ENCODE measurements at regions not wholly inside any gene's neighbourhood (a gene's known extent, or its start where the extent isn't known, plus 50 kb on each side); places are given as distances from the start of the nearest gene placed in this dataset.

- Histone ChIP-seq H2BK12ac (ENCODE audit: low read depth, low read length) (no peak overlapping the region), H3K36me3 (ENCODE audit: control insufficient read depth in 2 of 4, insufficient read depth in 4 of 4, low read length in 3 of 4) (peaks cover 0 to 6% (median 0%) of the 10 kb centered on the region in 4 experiments; a peak in 1 of 8 replicates), H3K56ac (replicated peaks; ENCODE audit: insufficient read length, low read depth, low read length) (no peak overlapping the region), H4K91ac (replicated peaks; ENCODE audit: insufficient read length, low read length) (no peak overlapping the region), H3K4me2 (ENCODE audit: insufficient read depth in 1 of 2, low read depth in 2 of 2, low read length in 2 of 2) (no peak overlapping the region), H3K27ac (ENCODE audit: low read depth, low read length) (no peak overlapping the region), H2AFZ (ENCODE audit: low read length) (no peak overlapping the region), H3K9ac (replicated peaks in 1 of 4; ENCODE audit: extremely low read depth in 1 of 4, low read depth in 3 of 4, low read length in 3 of 4) (no peak overlapping the region), H2BK20ac (ENCODE audit: low read length) (no peak overlapping the region), H4K20me1 (replicated peaks in 1 of 2; ENCODE audit: control insufficient read depth in 1 of 2, insufficient read depth in 2 of 2, low read length in 2 of 2) (no peaks in the 10 kb centered on the region), H3K23ac (ENCODE audit: insufficient read length) (no peak overlapping the region), H4K5ac (ENCODE audit: insufficient read length, low read depth, low read length) (no peak overlapping the region), H2BK5ac (ENCODE audit: low read depth, low read length) (no peak overlapping the region), H3K23me2 (ENCODE audit: low read depth, low read length) (no peaks in the 10 kb centered on the region; the same call in 1 of the 2 replicates), H3K4me3 (ENCODE audit: extremely low read depth in 1 of 4, insufficient read depth in 2 of 4, low read depth in 3 of 4, low read length in 4 of 4) (no peak overlapping the region), H3K4me1 (replicated peaks in 1 of 4; ENCODE audit: control insufficient read depth in 3 of 4, insufficient read depth in 4 of 4, low read length in 3 of 4) (no peaks in the 10 kb centered on the region), H3K79me2 (ENCODE audit: control insufficient read depth in 1 of 2, insufficient read depth in 2 of 2, low read length in 2 of 2) (no peaks in the 10 kb centered on the region), H3K18ac (ENCODE audit: extremely low read depth, low read length) (no peak overlapping the region), H3K79me1 (ENCODE audit: low read depth, low read length) (no peaks in the 10 kb centered on the region), H2BK120ac (replicated peaks; ENCODE audit: low read depth, low read length) (no peak overlapping the region), H3K9me3 (ENCODE audit: insufficient read depth in 2 of 2, low read depth in 1 of 2, low read length in 1 of 2) (peaks cover 0 to 11% of the 10 kb centered on the region in 2 experiments; a peak in 1 of 4 replicates), H2BK15ac (ENCODE audit: low read length) (no peak overlapping the region), H3K14ac (ENCODE audit: insufficient read length) (no peak overlapping the region), H3K4ac (replicated peaks; ENCODE audit: insufficient read length, low read depth, low read length) (no peak overlapping the region), H2AK5ac (ENCODE audit: low read depth, low read length) (no peak overlapping the region), H3K27me3 (replicated peaks in 1 of 4; ENCODE audit: control insufficient read depth in 3 of 4, extremely low read depth in 1 of 4, insufficient read depth in 3 of 4, low read length in 3 of 4) (no peaks in the 10 kb centered on the region), H4K8ac (ENCODE audit: extremely low read depth, insufficient read depth, low read length) (no peak overlapping the region)
- ChIA-PET CTCF (ENCODE audit: partially characterized antibody) (no interaction called here), POLR2A (ENCODE audit: partially characterized antibody) (no interaction called here)
- no peak for DNase-seq (ENCODE audit: low read depth in 1 of 2, low spot score in 2 of 2)
- 98% methylated on average over 47 of the region's 66 CpGs; no CpG with 5 or more reads in 1 of the 2 experiments for WGBS, 2 experiments (ENCODE audit: extremely low coverage in 1 of 2, insufficient coverage in 1 of 2, insufficient read length in 1 of 2, insufficient replicate concordance in 2 of 2, low coverage in 1 of 2, low lambda C conversion rate in 2 of 2, missing lambda C conversion rate in 1 of 2)
- FAIRE-seq, result no peak
- no peak for TF ChIP-seq KDM5A (IDR thresholded peaks at IDR 0.05; ENCODE audit: low read length)
- TF ChIP-seq CHD2 (IDR thresholded peaks at IDR 0.05; ENCODE audit: low read length), result no peak
- TF ChIP-seq RFX5 (IDR thresholded peaks at IDR 0.05; ENCODE audit: borderline replicate concordance, low read depth, low read length), result no peak
- TF ChIP-seq SRF (IDR thresholded peaks at IDR 0.05; ENCODE audit: low read depth, low read length), result no peak
- TF ChIP-seq SIRT6 (IDR thresholded peaks at IDR 0.05; ENCODE audit: low read length), result no peak
- TF ChIP-seq EP300 (IDR thresholded peaks at IDR 0.05; ENCODE audit: borderline replicate concordance in 1 of 2, low read depth in 2 of 2, low read length in 2 of 2), result no peak
- TF ChIP-seq CTBP2 (IDR thresholded peaks at IDR 0.05; ENCODE audit: borderline replicate concordance, insufficient read depth, insufficient read length, low read length), result no peak
- TF ChIP-seq TCF12 (IDR thresholded peaks at IDR 0.05; ENCODE audit: low read depth, low read length), result no peak
- TF ChIP-seq PHF8 (conservative IDR thresholded peaks at IDR 0.05; ENCODE audit: low read depth, low read length), result no peak
These were observed 673.9 kb downstream of the SLC16A7 start for GRCh38 chr12:60269611-60270269.
